ENCODE measurements at regions not wholly inside any gene's neighbourhood (a gene's known extent, or its start where the extent isn't known, plus 50 kb on each side); places are given as distances from the start of the nearest gene placed in this dataset.
A peak's percentile ranks its signal among the peaks of the same experiment; 100 is the strongest.

GRCh38 chr2:177338177-177338721 lies 54.3 kb upstream of the AGPS start:
- ChIA-PET CTCF (no interaction called here), POLR2A (no interaction called here)
- Mint-ChIP-seq H3K4me3 (ENCODE audit: unreplicated experiment) (no peak overlapping the region), H3K4me1 (ENCODE audit: low read depth, unreplicated experiment) (no peaks in the 10 kb centered on the region), H3K27me3 (ENCODE audit: insufficient read depth, unreplicated experiment) (no peaks in the 10 kb centered on the region), H3K27ac (ENCODE audit: unreplicated experiment) (peak overlapping the region; percentile 74), H3K36me3 (ENCODE audit: insufficient read depth, unreplicated experiment) (no peaks in the 10 kb centered on the region), H3K9me3 (ENCODE audit: unreplicated experiment) (no peaks in the 10 kb centered on the region)
- no peaks in the 10 kb centered on the region for H3K36me3 ChIP-seq (ENCODE audit: control insufficient read depth, insufficient read depth, low read length)
- H3K4me3 ChIP-seq (ENCODE audit: low read depth, low read length): no peak overlapping the region
- no peaks in the 10 kb centered on the region for H3K9me3 ChIP-seq
- no peaks in the 10 kb centered on the region for H3K27me3 ChIP-seq (replicated peaks; ENCODE audit: control insufficient read depth, insufficient read depth, low read length)
- no TSS peak for BruUV-seq (replicated peaks)
- DNase-seq: no peak
- intact Hi-C loops (cut with micrococcal nuclease; ENCODE audit: unreplicated experiment): loop anchor here (5.0 kb wide), 3 partner anchors 59 to 214 kb away; a partner anchor contains a TSS
- TF ChIP-seq, protein P1, sequence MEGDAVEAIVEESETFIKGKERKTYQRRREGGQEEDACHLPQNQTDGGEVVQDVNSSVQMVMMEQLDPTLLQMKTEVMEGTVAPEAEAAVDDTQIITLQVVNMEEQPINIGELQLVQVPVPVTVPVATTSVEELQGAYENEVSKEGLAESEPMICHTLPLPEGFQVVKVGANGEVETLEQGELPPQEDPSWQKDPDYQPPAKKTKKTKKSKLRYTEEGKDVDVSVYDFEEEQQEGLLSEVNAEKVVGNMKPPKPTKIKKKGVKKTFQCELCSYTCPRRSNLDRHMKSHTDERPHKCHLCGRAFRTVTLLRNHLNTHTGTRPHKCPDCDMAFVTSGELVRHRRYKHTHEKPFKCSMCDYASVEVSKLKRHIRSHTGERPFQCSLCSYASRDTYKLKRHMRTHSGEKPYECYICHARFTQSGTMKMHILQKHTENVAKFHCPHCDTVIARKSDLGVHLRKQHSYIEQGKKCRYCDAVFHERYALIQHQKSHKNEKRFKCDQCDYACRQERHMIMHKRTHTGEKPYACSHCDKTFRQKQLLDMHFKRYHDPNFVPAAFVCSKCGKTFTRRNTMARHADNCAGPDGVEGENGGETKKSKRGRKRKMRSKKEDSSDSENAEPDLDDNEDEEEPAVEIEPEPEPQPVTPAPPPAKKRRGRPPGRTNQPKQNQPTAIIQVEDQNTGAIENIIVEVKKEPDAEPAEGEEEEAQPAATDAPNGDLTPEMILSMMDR (IDR thresholded peaks at IDR 0.05; ENCODE audit: insufficient read depth in 1 of 2, low read depth in 1 of 2, low read length in 1 of 2, severe bottlenecking in 1 of 2, unreplicated experiment in 1 of 2): no peak
- H3K4me1 ChIP-seq: peaks cover 10% of the 10 kb centered on the region

DNA sequence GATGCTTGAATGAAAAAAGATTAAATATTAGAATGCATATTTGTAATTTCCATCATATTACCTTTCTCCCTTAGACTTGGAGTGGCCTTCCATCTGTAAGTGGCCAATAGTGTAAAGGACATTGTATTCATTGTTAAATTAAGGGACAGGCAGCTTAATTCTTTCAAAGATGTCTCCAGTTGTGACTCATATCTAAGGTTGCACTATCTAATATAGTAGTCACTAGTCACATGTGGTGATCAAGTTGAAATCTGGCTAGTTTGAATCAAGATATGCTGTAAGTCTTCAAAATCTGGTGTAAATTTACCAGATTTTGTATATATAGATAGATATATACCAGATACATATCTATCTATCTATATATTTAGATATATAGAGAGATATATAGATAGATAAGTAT lies 52.4 kb upstream of the AGPS start:
- CTCF ChIA-PET: no interaction called here
- no peak for DNase-seq
- no peaks in the 10 kb centered on the region for H3K27me3 ChIP-seq (replicated peaks; ENCODE audit: control insufficient read depth, insufficient read depth, low read length)
- H3K4me1 Mint-ChIP-seq (ENCODE audit: low read depth, unreplicated experiment): no peaks in the 10 kb centered on the region
- H3K36me3 Mint-ChIP-seq (ENCODE audit: insufficient read depth, unreplicated experiment): no peaks in the 10 kb centered on the region
- H3K27ac Mint-ChIP-seq (ENCODE audit: unreplicated experiment): no peak overlapping the region
- no peaks in the 10 kb centered on the region for H3K36me3 ChIP-seq (ENCODE audit: control insufficient read depth, insufficient read depth, low read length)
- no peak overlapping the region for H3K4me3 Mint-ChIP-seq (ENCODE audit: unreplicated experiment)
- TF ChIP-seq, protein P1 (IDR thresholded peaks at IDR 0.05; ENCODE audit: insufficient read depth in 1 of 2, low read depth in 1 of 2, low read length in 1 of 2, severe bottlenecking in 1 of 2, unreplicated experiment in 1 of 2): no peak
- BruUV-seq (replicated peaks): no TSS peak
- H3K4me1 ChIP-seq: peaks cover 10% of the 10 kb centered on the region
- H3K27me3 Mint-ChIP-seq (ENCODE audit: insufficient read depth, unreplicated experiment): no peaks in the 10 kb centered on the region
- POLR2A ChIA-PET: no interaction called here
- H3K9me3 Mint-ChIP-seq (ENCODE audit: unreplicated experiment): no peaks in the 10 kb centered on the region
- H3K4me3 ChIP-seq (ENCODE audit: low read depth, low read length): no peak overlapping the region
- H3K9me3 ChIP-seq: no peaks in the 10 kb centered on the region
- intact Hi-C loops (cut with micrococcal nuclease; ENCODE audit: unreplicated experiment): no loop called here

DNA sequence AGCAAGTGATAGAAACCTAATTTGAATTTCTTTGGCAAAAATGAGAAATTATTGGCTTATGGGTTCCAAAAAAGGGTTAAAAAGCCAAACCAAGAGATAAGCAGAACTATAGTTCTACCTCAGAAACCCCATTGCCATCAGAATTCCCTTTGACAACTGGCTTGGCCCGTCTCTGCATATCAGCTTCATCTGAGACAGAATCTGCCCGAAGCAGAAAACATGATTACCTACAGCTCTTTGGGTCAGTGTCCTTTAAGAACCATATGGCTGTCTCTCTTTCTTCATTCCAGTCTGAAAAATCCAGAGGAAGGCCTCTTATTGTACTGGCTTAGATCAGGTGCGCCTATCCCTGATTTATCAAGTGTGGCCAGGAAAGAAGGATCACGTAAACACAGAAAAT lies 49.8 kb upstream of the AGPS start:
- CTCF ChIA-PET: no interaction called here
- no peaks in the 10 kb centered on the region for H3K9me3 Mint-ChIP-seq (ENCODE audit: unreplicated experiment)
- BruUV-seq (replicated peaks): no TSS peak

More for the DNA sequence above, 49.8 kb upstream of the AGPS start:
- no peak overlapping the region for H3K27ac Mint-ChIP-seq (ENCODE audit: unreplicated experiment)
- H3K4me3 Mint-ChIP-seq (ENCODE audit: unreplicated experiment): no peak overlapping the region
- no peak for DNase-seq
- no peaks in the 10 kb centered on the region for H3K36me3 Mint-ChIP-seq (ENCODE audit: insufficient read depth, unreplicated experiment)
- Histone ChIP-seq H3K4me3 (ENCODE audit: low read depth, low read length) (no peak overlapping the region), H3K4me1 (peaks cover 15% of the 10 kb centered on the region), H3K9me3 (no peaks in the 10 kb centered on the region), H3K36me3 (ENCODE audit: control insufficient read depth, insufficient read depth, low read length) (no peaks in the 10 kb centered on the region), H3K27me3 (replicated peaks; ENCODE audit: control insufficient read depth, insufficient read depth, low read length) (no peaks in the 10 kb centered on the region)
- H3K27me3 Mint-ChIP-seq (ENCODE audit: insufficient read depth, unreplicated experiment): no peaks in the 10 kb centered on the region
- intact Hi-C loops (cut with micrococcal nuclease; ENCODE audit: unreplicated experiment): no loop called here
- POLR2A ChIA-PET: no interaction called here
- TF ChIP-seq, protein P1 (IDR thresholded peaks at IDR 0.05; ENCODE audit: insufficient read depth in 1 of 2, low read depth in 1 of 2, low read length in 1 of 2, severe bottlenecking in 1 of 2, unreplicated experiment in 1 of 2): no peak
- H3K4me1 Mint-ChIP-seq (ENCODE audit: low read depth, unreplicated experiment): no peaks in the 10 kb centered on the region
